AG08396 (cell line): ENCODE measurements at regions not wholly inside any gene's neighbourhood (a gene's known extent, or its start where the extent isn't known, plus 50 kb on each side); places are given as distances from the start of the nearest gene placed in this dataset.

Source experiments
- DNase-seq: peaks from one replicate; pipeline ENCODE4 v3.0.0; 2012; ENCODE audit warnings: low spot score, mixed read lengths

DNA sequence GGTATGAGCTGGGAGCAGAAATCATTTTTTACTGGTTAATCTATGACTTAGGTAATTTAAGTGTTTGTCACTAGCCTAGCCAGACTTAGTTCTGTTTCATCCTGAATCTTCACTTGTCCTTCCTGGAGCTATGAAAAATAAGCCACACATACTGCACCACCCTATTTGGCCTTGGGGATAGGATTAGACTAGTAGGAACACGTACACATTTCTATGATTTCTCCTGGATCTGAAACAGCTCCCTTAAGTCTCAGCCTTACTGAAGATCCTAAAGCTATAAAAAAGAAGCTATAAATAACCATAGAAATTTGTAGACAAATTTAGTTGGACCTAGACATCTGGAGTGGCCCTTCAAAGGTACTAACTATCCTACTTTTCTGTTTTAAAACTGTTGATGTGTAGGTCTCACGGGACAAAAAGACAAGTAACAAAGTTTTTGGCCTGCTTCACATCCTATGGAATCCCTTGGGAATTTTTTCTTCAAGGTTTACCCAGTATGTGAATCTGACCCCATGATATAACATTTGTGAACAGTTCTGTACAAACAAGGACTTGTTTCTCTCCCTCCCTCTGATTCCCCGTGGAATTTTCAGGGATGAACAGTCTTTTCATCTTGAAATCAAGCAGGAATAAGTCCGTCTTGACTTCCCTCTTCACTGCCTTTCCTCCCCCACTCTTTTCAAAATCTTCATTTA, 275.0 kb downstream of the FAM76B start:
- no peak for DNase-seq

DNA sequence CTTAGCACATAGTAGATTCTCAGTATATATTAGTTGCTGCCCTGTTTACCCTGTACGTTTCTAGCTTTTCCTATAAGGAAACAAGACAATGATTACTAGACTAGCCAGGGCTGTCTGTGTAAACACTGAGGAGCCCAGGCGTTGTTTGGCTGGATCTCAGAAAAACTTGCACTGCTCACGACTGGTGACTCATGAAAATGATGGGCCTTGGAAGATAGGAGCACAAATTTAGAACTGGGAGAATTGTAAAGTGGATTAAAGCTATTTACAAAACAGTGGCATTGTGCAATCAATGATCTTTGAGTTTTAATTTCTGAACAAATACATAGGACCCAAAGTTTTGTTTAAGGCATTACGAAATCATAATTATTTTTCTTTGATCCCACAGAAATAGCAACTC, 276.9 kb downstream of the FAM76B start:
- peak; percentile 58 for DNase-seq

DNA sequence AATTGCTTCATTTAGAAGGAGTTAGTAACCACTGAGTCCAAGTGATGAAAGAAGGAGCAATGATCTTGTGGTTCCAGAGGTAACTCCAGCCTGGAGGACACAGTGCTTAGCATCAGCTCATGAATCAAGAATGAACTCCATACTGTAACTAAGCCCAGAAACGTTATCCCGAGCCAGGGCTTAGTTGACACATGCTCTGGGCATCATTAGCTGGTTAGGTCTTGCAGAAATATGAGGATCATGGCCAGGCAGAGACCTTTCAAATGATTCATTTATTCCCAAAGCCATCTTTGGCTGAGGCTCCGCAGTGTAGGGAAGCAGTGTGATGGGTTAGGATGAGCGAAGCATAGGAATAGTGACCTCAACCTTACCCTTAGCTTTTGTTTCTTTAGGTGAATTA, 277.4 kb downstream of the FAM76B start:
- peak; percentile 29 for DNase-seq

DNA sequence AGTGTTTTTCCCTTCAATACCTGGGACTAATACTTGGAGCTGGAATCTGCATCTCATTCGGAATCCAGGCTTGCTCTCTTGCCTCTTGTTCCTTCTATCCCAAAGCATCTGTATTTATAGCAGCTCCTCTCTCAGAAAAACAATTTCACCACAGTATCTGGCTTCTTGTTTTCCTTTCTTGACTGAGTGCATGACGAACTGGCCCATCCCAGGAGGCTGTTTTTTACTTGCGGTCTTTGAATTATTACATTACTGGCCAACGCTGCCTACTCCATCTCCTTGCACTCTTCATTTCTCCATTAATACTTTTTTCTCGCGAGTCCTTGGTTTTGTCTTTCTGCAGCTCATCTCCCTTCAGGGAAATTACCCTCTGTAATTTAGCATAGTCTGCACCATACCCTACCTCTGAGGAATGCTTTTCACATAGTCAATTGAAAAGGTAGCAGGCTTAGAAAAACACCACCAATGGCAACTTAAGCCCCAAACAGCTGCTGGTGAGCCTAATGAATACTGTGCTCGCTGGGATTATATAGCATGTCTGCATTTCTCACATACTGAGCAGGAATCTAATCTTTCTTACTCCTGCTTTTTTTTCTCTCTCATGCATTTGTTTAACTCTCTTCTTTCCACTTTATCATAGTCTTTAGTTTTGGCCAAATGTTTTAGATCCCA, 277.4 kb upstream of the SESN3 start:
- DNase-seq: no peak

DNA sequence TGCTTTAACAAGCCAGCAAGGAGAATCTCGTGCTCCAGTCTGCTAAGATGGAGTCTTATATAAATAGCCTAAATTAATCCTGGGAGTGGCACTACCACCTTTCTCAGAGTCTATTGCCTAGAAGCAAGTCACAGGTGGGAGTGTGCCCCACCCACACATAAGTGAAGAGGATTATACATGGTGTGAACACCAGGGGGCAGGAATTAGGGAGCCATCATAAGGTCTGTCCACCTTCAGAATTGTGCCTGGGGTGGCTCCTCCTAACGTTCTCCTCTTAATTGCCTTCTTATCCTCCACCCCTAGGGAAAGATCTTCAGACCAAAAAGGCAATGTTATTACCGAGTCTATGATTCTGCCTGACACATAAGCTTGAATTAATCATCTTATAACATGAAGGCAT, 276.8 kb upstream of the SESN3 start:
- no peak for DNase-seq

DNA sequence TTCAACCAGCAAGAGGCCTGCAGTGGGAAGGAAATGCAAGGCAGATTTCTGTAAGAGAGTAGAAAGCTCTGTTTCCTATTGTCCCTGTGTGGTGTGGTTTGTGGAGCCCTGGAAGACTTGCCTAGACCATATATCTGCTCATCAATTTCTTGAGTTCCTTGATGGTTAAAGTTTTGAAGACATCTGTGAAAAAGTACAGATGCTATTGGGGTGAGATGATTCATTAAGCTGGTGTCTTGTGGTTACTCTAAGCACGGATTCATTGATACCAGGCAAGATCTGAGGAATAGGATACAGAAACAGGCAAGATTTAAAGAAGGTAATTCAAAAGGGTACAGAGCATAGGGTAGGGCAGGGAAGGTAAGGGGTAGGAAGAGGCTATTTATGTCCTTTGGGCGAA, 275.8 kb upstream of the SESN3 start:
- DNase-seq: no peak

DNA sequence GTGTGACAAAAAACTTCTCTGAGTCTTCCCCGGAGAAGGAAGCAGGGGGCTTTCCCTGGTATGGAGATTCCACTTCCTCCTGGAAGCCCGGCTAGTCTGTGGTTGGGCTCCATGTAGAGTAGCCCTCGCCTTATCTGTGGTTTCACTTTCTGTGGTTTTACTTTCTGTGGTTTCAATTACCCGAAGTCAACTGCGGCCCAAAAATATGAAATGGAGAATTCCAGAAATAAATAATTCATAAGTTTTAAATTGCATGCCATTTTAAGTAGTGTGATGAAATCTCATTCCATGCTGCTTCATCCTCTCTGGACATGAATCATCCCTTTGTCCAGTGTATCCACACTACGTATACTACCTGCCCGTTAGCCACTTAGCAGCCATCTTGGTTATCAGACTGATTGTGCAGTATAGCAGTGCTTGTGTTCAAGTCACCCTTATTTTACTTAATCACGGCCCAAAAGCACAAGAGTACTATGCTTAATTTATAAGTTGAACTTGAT, 275.0 kb upstream of the SESN3 start:
- no peak for DNase-seq

DNA sequence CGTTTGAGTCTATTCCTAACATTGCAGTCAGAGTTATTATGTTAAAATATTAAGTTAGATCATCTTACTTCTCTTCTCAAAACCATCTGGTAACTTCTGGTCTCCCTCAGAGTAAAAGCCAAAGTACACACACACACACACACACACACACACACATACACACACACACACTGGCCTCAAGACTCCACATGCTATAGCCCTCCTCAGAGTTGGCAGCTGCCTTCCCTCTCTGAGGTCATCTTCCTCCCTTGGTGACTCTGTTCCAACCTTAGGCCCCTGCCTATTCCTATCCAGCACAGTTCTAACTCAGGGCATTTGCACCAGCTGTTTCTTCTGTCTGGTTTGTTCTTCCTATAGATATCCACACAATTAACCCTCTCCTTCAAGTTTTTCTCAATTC, 272.0 kb upstream of the SESN3 start:
- DNase-seq: no peak

DNA sequence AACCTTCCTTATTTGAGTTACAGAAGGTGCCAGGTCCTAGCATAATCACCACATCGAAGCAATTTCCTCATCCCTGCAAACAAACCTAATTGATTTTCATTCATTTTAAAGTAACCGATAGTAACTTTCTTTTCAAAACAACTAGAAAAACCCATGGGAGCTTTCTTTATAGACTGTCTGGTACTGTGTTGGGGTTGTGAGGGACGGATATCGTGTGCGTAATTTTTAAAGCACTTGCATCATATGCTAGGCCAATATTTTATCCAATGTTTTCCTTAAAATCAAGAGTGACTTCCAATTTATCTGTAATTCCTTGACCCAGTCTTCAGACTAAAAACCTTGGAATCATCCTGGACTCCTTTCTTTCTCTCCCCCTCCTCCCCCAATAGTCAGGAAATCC, 271.5 kb upstream of the SESN3 start:
- DNase-seq: no peak

DNA sequence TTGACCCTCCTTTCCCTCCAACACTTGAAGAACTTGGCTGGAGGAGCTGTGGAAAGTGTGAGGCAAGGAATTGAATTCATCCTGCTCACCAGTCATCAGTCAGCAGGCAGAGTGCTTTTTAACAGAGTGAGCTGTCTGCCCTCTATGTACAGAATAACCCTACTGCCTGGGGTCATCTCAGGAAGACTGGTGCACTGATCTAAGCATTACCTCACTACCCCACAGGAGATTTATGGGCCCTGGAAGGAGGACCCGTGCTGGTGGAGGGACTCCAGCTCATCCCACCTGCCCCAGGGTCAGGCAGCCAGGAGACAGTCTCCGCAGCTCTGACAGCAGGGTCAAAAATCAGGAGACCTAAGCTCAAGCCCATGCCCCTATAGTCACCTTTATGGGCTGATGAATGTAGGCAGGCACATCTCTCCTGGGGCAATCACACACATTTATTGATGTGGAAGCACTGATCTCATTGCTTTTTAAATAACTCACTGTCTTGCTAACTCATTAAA, 270.8 kb upstream of the SESN3 start:
- no peak for DNase-seq

DNA sequence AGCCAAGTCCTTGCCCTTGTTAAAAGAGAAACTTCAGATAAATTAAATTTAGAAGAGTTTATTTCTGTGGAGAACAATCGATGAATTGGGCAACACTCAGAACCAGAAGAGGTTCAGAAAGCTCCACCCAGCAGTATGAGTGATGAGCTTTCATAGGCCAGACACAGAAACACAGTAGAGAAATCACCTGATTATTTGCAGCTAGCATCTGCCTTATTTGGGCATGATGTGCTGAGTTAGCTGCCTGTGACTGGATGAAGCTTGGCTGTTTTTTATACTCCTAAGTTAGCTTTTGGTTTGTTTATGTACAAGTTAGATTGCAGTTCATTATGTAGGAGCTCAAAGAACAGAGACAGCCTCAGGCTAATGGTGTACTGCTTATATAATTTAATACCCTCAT, 269.5 kb upstream of the SESN3 start:
- DNase-seq: no peak

DNA sequence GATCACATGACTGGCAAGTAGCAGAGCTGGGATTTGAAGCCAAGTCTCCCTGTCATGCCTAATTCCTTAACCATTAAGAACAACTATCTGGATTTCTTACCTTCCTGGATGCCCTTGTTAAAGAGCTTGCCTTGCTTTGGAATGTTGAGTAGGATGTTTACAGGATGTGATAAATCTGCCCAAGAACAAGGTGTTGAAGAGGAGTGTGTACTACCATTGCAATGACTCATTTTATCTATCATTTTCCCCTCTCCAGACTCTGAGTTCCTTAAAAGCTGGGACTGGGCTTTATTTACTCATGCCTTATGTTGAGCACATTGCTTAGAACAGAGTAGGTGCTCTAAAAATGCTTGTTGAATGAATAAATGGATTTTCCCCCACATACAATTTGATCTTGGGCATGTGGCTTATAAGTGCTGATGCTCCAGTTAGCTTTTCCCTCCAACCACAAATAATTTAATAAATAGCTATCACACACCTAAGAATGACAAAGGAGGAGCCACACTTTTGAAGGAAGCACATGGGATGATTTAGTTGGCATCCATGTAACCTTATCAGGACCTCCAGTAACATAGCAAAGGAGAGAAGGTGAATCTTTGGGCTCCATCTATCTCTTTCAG, 268.6 kb upstream of the SESN3 start:
- no peak for DNase-seq

DNA sequence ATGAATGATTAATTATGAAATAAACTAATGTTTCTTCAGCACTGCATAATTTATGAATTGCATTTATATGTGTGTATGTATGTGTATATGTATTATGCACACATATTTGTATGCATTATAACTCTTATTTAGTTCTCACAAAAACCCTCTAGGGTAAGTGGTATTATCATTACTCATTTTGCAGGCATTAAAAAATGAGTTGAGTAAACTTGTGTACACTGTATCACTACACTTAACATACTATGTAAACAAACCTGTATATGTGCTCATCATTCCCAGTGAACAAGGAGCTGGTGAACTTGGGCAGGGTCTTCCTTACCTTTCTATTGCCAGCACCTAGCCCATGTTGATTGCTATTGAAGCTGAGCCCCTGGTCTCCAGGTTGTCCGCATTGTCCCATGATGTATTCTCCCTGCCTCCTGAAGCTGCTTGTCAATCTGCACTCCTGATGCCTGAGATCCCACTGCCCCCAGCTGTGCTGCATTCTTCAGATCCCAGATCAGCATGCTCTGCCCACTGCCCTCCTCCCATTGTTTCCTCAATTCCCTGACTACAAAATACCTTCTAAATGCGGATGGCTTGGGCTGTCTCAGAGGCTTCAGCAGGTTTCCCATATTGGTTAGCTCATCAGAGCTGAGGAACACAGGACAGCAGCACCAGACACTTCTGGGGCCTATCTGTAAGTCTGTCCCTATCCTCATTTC, 267.9 kb upstream of the SESN3 start:
- DNase-seq: no peak

DNA sequence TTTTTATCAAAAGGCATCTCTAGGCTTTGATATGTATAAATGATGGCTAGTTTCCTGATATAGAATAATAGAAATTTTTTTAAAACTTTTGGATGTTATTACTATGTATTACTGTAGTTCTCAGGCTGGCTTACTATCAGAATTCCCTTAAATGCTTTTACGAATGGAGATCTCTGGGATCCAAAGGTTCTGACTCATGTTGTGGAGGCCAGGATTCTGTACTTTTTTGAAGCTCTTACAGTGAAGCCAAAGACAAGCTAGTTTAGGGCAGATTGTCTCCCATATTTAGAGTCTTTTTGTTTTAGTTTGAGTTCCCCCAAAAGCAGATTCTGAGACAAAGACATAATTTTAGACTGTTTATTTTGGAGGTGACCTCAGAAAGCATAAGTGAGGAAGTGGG, 265.9 kb upstream of the SESN3 start:
- DNase-seq: no peak

DNA sequence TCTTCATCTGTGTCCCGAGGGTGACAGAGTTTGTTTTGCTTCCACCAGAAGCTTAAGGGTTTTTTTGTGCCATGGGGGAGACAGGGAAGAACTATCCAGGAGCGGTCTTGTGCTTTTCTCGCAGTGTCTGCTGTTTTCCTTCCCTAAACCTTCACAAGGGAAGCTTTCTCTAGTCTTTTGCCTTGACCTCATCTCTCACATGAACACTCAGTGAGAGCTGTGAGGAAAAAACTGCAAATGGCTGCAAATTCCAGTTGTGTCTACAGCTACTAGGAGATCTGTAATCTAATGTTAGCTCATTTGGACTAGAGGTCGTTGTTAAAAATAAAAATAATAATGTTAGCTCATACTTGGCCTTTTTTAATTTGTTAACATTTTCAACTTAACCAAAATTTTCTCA, 264.7 kb upstream of the SESN3 start:
- no peak for DNase-seq

DNA sequence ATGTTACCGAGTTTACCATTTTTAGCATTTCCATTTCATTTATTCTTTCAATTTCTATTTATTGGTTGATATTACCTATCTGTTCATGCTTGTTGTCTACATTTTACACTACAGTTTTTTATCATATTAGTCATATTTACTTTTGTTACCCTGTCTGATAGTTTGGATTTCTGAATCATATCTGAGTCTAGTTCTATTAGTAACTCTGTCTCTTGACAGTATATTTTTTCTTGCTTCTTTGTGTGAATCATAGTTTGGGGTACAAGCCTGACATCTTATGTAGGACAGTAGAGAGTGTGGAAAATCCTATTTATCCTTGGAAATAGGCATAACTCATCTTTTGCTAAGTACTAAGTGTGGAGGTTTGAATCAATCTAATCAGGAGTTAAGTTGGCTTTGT, 263.9 kb upstream of the SESN3 start:
- DNase-seq: no peak

DNA sequence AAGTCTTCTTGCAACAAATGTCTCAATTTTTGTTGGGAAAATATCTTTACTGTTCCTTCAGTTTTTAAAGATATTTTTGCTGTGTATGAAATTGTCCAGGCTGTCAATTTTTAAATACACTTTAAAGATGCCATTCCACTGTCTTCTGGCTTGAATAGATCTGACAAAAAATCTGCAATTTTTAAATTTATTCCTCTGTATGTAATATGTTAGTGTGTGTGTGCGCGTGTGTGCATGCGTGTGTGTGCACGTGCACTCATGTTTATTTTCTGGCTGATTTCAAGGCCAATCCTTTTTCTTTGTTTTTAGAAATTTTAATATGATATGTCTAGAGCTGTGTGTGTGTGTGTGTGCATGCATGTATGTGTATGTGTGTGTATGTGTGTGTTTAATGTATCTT, 263.2 kb upstream of the SESN3 start:
- DNase-seq: no peak

DNA sequence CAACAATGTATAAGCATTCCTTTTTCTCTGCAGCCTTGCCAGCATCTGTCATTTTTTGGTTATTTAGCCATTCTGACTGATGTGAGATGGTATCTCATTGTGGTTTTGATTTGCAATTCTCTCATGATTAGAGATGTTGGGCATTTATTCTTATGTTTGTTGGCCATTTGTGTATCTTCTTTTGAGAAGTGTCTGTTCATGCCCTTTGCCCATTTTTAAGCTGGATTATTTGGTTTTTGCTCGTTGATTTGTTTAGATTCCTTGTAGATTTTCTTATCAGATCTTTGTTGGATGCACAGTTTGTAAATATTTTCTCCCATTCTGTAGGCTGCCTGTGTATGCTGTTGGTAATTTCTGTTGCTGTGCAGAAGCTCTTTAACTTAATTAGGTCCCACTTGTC, 259.6 kb upstream of the SESN3 start:
- no peak for DNase-seq

DNA sequence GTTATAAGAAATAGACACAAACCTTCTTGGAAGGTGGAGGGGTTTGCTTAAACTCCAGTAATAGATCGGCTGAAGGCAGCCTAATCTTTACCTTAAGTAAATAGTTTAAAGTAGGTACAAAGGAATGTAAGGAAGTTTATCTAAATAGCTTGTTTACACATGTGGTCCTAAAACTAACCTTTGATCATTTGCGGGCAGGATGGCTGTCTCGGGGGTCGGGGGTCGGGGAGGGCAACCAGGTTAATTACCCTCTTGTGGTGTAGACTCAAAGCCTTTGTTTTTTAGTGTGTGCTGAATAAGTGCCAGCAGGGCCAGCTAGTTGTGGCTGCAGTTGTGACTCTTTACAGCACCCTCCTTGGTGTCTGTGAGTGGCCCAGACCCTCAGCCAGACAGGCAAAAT, 256.9 kb upstream of the SESN3 start:
- no peak for DNase-seq

DNA sequence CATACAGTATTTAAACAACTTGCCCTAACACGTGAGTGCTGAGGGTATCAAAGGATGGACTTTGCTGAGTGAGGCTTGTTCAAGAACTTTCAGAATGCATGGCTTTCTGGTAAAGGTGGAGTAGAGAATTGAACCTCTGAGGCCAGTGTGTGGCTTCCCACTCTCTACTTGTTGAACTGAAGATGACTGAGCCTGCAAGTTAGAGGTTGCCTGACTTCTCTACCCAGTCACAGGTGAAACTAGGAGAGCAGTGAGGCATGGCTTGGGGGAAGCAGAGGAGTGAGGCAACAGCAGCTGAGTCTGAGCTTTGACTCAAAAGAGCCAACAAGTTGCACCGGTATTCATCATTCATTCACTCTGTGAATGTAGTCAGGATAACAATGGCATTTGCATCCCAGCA, 256.4 kb upstream of the SESN3 start:
- DNase-seq: no peak

DNA sequence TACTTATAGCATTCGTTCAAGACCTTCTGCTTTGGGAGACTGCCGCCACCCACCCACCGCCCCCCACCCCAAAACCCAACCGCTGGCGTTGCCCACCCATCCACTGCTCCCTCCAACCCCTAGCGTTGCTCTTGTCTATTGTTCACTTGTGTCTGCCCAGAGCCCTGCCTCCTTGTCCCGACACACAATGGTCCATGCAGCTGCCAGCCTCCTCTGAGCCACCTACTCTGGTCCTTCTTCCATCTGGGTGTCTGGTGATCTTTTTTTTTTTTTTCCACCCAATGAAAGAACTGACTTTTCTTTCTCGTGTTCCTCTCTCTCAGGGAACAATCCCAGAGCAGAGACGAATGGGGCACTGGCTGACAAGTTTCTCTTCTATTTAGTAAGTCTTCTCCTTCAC, 256.0 kb upstream of the SESN3 start:
- no peak for DNase-seq

DNA sequence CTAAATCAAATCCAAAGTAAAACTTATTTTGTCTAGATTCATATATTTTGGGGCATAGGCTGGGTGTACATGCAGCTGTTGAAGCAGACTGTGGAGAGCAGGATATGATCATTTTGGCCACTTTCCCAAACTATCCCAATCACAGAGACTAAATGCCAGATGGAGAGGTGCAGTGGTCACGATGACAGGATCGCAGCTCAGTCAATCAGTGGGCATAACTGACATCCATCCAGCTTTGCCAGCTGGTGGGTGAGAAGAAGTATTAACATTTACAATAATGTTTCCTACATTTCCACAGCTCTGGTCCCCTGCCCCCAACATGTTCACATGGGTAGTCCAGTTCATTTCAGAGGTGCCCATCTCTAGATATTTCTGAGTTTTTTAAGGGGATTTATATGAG, 255.5 kb upstream of the SESN3 start:
- no peak for DNase-seq
